Type B pancreatic cell (in vitro differentiated cells): ENCODE measurements at regions not wholly inside any gene's neighbourhood (a gene's known extent, or its start where the extent isn't known, plus 50 kb on each side); places are given as distances from the start of the nearest gene placed in this dataset.
"Not testable (repeated sequence)": the region's sequence is repeated elsewhere in the genome, so short reads cannot be mapped to it uniquely, and the experiment has no call there.

Experiments
- DNase-seq: peaks from one replicate; pipeline ENCODE4 v3.0.0; 2021; ENCODE audit warnings: mixed read lengths; ENCODE audit not compliant: unreplicated experiment; ENCODE audit errors: extremely low spot score
- H3K27ac Mint-ChIP-seq: 2 replicates; pipeline ENCODE4 v1.8.0; 2021; ENCODE audit warnings: mild to moderate bottlenecking, mixed read lengths
- H3K27me3 Mint-ChIP-seq: 2 replicates; pipeline ENCODE4 v1.8.0; 2021; ENCODE audit warnings: mixed read lengths
- H3K36me3 Mint-ChIP-seq: 2 replicates; pipeline ENCODE4 v1.8.0; 2021; ENCODE audit warnings: mixed read lengths
- H3K4me1 Mint-ChIP-seq: one replicate; pipeline ENCODE4 v1.8.0; 2021; ENCODE audit warnings: mixed read lengths; ENCODE audit not compliant: unreplicated experiment
- H3K4me3 Mint-ChIP-seq: 2 replicates; pipeline ENCODE4 v1.8.0; 2021; ENCODE audit warnings: mild to moderate bottlenecking, mixed read lengths
- H3K9me3 Mint-ChIP-seq: 2 replicates; pipeline ENCODE4 v1.8.0; 2021; ENCODE audit warnings: mixed read lengths
- TF ChIP-seq, protein P1 (sequence below): fragments of 200-600 bp; sonication (generic); conservative IDR thresholded peaks from 2 replicates; pipeline ENCODE4 v1.5.0; 2021; ENCODE audit warnings: antibody characterized with exemption, mild to moderate bottlenecking

- peaks cover 3% of the 10 kb centered on the region for H3K27me3 Mint-ChIP-seq
- H3K4me1 Mint-ChIP-seq: no peaks in the 10 kb centered on the region
- no peaks in the 10 kb centered on the region for H3K36me3 Mint-ChIP-seq
- no peak for DNase-seq
- H3K9me3 Mint-ChIP-seq: no peaks in the 10 kb centered on the region
- H3K27ac Mint-ChIP-seq: no peak overlapping the region
- H3K4me3 Mint-ChIP-seq: no peak overlapping the region
- TF ChIP-seq, protein P1, sequence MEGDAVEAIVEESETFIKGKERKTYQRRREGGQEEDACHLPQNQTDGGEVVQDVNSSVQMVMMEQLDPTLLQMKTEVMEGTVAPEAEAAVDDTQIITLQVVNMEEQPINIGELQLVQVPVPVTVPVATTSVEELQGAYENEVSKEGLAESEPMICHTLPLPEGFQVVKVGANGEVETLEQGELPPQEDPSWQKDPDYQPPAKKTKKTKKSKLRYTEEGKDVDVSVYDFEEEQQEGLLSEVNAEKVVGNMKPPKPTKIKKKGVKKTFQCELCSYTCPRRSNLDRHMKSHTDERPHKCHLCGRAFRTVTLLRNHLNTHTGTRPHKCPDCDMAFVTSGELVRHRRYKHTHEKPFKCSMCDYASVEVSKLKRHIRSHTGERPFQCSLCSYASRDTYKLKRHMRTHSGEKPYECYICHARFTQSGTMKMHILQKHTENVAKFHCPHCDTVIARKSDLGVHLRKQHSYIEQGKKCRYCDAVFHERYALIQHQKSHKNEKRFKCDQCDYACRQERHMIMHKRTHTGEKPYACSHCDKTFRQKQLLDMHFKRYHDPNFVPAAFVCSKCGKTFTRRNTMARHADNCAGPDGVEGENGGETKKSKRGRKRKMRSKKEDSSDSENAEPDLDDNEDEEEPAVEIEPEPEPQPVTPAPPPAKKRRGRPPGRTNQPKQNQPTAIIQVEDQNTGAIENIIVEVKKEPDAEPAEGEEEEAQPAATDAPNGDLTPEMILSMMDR: no peak
Measured at GRCh38 chr12:127494961-127495915, 771.7 kb upstream of the TMEM132C start.

- H3K9me3 Mint-ChIP-seq: no peaks in the 10 kb centered on the region
- no peak overlapping the region for H3K4me3 Mint-ChIP-seq
- no peak for DNase-seq
- TF ChIP-seq, protein P1: peak; percentile 37
- no peak overlapping the region for H3K27ac Mint-ChIP-seq
- H3K4me1 Mint-ChIP-seq: no peaks in the 10 kb centered on the region
- H3K36me3 Mint-ChIP-seq: no peaks in the 10 kb centered on the region
- no peaks in the 10 kb centered on the region for H3K27me3 Mint-ChIP-seq
Measured at GRCh38 chr12:127496255-127496654, 770.7 kb upstream of the TMEM132C start.

- Mint-ChIP-seq H3K27me3 (no peaks in the 10 kb centered on the region), H3K27ac (no peak overlapping the region), H3K36me3 (no peaks in the 10 kb centered on the region), H3K4me3 (no peak overlapping the region), H3K9me3 (no peaks in the 10 kb centered on the region), H3K4me1 (no peaks in the 10 kb centered on the region)
- DNase-seq: no peak
- TF ChIP-seq, protein P1: no peak
Measured at GRCh38 chr12:127500512-127501035, 766.4 kb upstream of the TMEM132C start.

- Mint-ChIP-seq H3K27ac (no peak overlapping the region), H3K4me3 (no peak overlapping the region), H3K4me1 (peaks cover 11% of the 10 kb centered on the region), H3K36me3 (no peaks in the 10 kb centered on the region), H3K9me3 (no peaks in the 10 kb centered on the region), H3K27me3 (no peaks in the 10 kb centered on the region)
- TF ChIP-seq, protein P1: no peak
- no peak for DNase-seq
Measured at GRCh38 chr12:127501916-127502315, 765.1 kb upstream of the TMEM132C start.

- DNase-seq: no peak
- no peaks in the 10 kb centered on the region for H3K9me3 Mint-ChIP-seq
- no peaks in the 10 kb centered on the region for H3K36me3 Mint-ChIP-seq
- H3K4me3 Mint-ChIP-seq: no peak overlapping the region
- no peak overlapping the region for H3K27ac Mint-ChIP-seq
- TF ChIP-seq, protein P1: no peak
- no peaks in the 10 kb centered on the region for H3K27me3 Mint-ChIP-seq
- peaks cover 11% of the 10 kb centered on the region for H3K4me1 Mint-ChIP-seq
Measured at GRCh38 chr12:127503246-127503645, 763.7 kb upstream of the TMEM132C start.

DNA sequence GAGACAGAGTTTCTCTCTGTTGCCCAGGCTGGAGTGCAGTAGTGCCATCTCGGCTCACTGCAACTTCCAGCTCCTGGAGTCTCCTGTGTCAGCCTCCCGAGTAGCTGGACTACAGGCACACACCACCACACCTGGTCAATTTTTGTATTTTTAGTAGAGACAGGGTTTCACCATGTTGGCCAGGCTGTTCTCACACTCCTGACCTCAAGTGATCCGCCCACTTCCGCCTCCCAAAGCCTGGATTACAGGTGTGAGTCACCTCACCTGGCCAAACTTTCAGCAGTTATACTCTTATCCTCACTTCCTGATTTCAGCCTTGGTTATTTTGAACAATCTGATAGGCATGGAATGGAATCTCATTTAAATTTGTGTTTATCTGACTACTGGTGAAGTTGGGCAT is 763.0 kb upstream of the TMEM132C start:
- H3K27ac Mint-ChIP-seq, H3K9me3 Mint-ChIP-seq, DNase-seq, H3K27me3 Mint-ChIP-seq, H3K36me3 Mint-ChIP-seq, H3K4me3 Mint-ChIP-seq: not testable (repeated sequence)
- H3K4me1 Mint-ChIP-seq: peaks cover 11% of the 10 kb centered on the region
